HepG2 (cell line): ENCODE measurements at regions not wholly inside any gene's neighbourhood (a gene's known extent, or its start where the extent isn't known, plus 50 kb on each side); places are given as distances from the start of the nearest gene placed in this dataset.

Experiments used
- AHR ChIP-seq: IDR thresholded peaks from 2 replicates; pipeline ENCODE4 v1.6.1; 2018; ENCODE audit warnings: missing genetic modification reagents, missing compliant biosample characterization
- ATF2 ChIP-seq: sonication (generic); formaldehyde crosslinking; IDR thresholded peaks from 2 replicates; pipeline ENCODE4 v1.4.0; 2020; ENCODE audit warnings: missing genetic modification reagents
- GFI1 ChIP-seq: sonication (generic); formaldehyde crosslinking; IDR thresholded peaks from 2 replicates; pipeline ENCODE4 v1.5.0; 2020; ENCODE audit warnings: missing genetic modification reagents, mild to moderate bottlenecking, borderline replicate concordance
- KMT2B ChIP-seq: IDR thresholded peaks from 2 replicates; pipeline ENCODE4 v1.6.1; 2016; ENCODE audit warnings: missing genetic modification reagents, missing compliant biosample characterization
- MYC ChIP-seq: sonication (generic); formaldehyde crosslinking; IDR thresholded peaks from 2 replicates; pipeline ENCODE4 v1.9.0; 2021; ENCODE audit warnings: missing genetic modification reagents, borderline replicate concordance
- NCOA1 ChIP-seq: sonication (generic); formaldehyde crosslinking; IDR thresholded peaks from 2 replicates; pipeline ENCODE4 v1.9.0; 2021; ENCODE audit warnings: missing genetic modification reagents
- NCOA5 ChIP-seq: sonication (generic); formaldehyde crosslinking; IDR thresholded peaks from 2 replicates; pipeline ENCODE4 v1.4.0; 2020; ENCODE audit warnings: missing genetic modification reagents
- NR2F2 ChIP-seq: IDR thresholded peaks from 2 replicates; pipeline ENCODE4 v1.6.1; 2012; ENCODE audit warnings: low read depth, inconsistent platforms, borderline replicate concordance
- U2AF1 ChIP-seq: fragments of 200-400 bp; formaldehyde crosslinking; optimal IDR thresholded peaks from 2 replicates; pipeline ENCODE3; 2017; ENCODE audit warnings: mild to moderate bottlenecking, low read depth, low read length
- ZMYM2 ChIP-seq: sonication (generic); formaldehyde crosslinking; IDR thresholded peaks from 2 replicates; pipeline ENCODE4 v1.8.0; 2022; ENCODE audit warnings: mild to moderate bottlenecking, missing genetic modification reagents
- ZNF205 ChIP-seq: IDR thresholded peaks from 2 replicates; pipeline ENCODE4 v1.6.1; 2018; ENCODE audit warnings: missing biosample characterization, missing genetic modification reagents
- ZNF281 ChIP-seq: sonication (generic); formaldehyde crosslinking; IDR thresholded peaks from 2 replicates; pipeline ENCODE4 v1.4.0; 2020; ENCODE audit warnings: missing genetic modification reagents, borderline replicate concordance
- ZNF547 ChIP-seq: sonication (generic); formaldehyde crosslinking; IDR thresholded peaks from 2 replicates; pipeline ENCODE4 v1.5.1; 2020; ENCODE audit warnings: mild to moderate bottlenecking, missing genetic modification reagents
- ZNF7 ChIP-seq: IDR thresholded peaks from 2 replicates; pipeline ENCODE4 v1.6.1; 2016; ENCODE audit warnings: missing biosample characterization, missing genetic modification reagents
- ZNF724P ChIP-seq: sonication (generic); formaldehyde crosslinking; IDR thresholded peaks from 2 replicates; pipeline ENCODE4 v1.8.0; 2022; ENCODE audit warnings: missing genetic modification reagents, borderline replicate concordance
- ZNF781 ChIP-seq: sonication (generic); formaldehyde crosslinking; IDR thresholded peaks from 2 replicates; pipeline ENCODE4 v1.5.1; 2020; ENCODE audit warnings: borderline replicate concordance, mild to moderate bottlenecking, missing genetic modification reagents; ENCODE audit errors: not compliant biosample characterization
- ZNF83 ChIP-seq: sonication (generic); formaldehyde crosslinking; IDR thresholded peaks from 2 replicates; pipeline ENCODE4 v1.4.0; 2020; ENCODE audit warnings: missing genetic modification reagents, mild to moderate bottlenecking, borderline replicate concordance
- TF ChIP-seq, protein P1 (sequence below): sonication (generic); formaldehyde crosslinking; IDR thresholded peaks from 2 replicates; pipeline ENCODE4 v1.4.0; 2020; ENCODE audit warnings: missing genetic modification reagents, borderline replicate concordance
- TF ChIP-seq, protein P2 (sequence below): sonication (generic); formaldehyde crosslinking; IDR thresholded peaks from 2 replicates; pipeline ENCODE4 v1.5.1; 2020; ENCODE audit warnings: mild to moderate bottlenecking, missing genetic modification reagents, moderate library complexity

GRCh38 chr9:124133727-124134126 lies 122.2 kb downstream of the LHX2 start (continued):
- TF ChIP-seq ATF2 (CRISPR knock-in tag) (0 out of 2 replicates have a peak, but pooled peaks have one; percentile 26), MYC (no peak), NR2F2 (no peak), GFI1 (no peak), ZNF547 (no peak), U2AF1 (no peak), ZNF7 (CRISPR knock-in tag) (no peak), NCOA5 (CRISPR knock-in tag) (no peak), ZMYM2 (CRISPR knock-in tag) (peak; percentile 82; the same call in 1 of the 2 replicates), ZNF724P (CRISPR knock-in tag) (no peak), ZNF205 (CRISPR knock-in tag) (0 out of 2 replicates have a peak, but pooled peaks have one; percentile 35), KMT2B (no peak), ZNF83 (CRISPR knock-in tag) (no peak), AHR (CRISPR knock-in tag) (no peak), ZNF281 (CRISPR knock-in tag) (no peak), NCOA1 (CRISPR knock-in tag) (no peak), ZNF781 (CRISPR knock-in tag) (no peak)
- TF ChIP-seq, protein P1, sequence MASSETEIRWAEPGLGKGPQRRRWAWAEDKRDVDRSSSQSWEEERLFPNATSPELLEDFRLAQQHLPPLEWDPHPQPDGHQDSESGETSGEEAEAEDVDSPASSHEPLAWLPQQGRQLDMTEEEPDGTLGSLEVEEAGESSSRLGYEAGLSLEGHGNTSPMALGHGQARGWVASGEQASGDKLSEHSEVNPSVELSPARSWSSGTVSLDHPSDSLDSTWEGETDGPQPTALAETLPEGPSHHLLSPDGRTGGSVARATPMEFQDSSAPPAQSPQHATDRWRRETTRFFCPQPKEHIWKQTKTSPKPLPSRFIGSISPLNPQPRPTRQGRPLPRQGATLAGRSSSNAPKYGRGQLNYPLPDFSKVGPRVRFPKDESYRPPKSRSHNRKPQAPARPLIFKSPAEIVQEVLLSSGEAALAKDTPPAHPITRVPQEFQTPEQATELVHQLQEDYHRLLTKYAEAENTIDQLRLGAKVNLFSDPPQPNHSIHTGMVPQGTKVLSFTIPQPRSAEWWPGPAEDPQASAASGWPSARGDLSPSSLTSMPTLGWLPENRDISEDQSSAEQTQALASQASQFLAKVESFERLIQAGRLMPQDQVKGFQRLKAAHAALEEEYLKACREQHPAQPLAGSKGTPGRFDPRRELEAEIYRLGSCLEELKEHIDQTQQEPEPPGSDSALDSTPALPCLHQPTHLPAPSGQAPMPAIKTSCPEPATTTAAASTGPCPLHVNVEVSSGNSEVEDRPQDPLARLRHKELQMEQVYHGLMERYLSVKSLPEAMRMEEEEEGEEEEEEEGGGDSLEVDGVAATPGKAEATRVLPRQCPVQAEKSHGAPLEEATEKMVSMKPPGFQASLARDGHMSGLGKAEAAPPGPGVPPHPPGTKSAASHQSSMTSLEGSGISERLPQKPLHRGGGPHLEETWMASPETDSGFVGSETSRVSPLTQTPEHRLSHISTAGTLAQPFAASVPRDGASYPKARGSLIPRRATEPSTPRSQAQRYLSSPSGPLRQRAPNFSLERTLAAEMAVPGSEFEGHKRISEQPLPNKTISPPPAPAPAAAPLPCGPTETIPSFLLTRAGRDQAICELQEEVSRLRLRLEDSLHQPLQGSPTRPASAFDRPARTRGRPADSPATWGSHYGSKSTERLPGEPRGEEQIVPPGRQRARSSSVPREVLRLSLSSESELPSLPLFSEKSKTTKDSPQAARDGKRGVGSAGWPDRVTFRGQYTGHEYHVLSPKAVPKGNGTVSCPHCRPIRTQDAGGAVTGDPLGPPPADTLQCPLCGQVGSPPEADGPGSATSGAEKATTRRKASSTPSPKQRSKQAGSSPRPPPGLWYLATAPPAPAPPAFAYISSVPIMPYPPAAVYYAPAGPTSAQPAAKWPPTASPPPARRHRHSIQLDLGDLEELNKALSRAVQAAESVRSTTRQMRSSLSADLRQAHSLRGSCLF: no peak
- TF ChIP-seq, protein P2, sequence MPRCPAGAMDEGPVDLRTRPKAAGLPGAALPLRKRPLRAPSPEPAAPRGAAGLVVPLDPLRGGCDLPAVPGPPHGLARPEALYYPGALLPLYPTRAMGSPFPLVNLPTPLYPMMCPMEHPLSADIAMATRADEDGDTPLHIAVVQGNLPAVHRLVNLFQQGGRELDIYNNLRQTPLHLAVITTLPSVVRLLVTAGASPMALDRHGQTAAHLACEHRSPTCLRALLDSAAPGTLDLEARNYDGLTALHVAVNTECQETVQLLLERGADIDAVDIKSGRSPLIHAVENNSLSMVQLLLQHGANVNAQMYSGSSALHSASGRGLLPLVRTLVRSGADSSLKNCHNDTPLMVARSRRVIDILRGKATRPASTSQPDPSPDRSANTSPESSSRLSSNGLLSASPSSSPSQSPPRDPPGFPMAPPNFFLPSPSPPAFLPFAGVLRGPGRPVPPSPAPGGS: no peak
